Astrocyte (in vitro differentiated cells and primary cell): ENCODE measurements at regions not wholly inside any gene's neighbourhood (a gene's known extent, or its start where the extent isn't known, plus 50 kb on each side); places are given as distances from the start of the nearest gene placed in this dataset.

ENCODE experiments used
- CTCF ChIP-seq: IDR thresholded peaks from 2 replicates; pipeline ENCODE4 v1.5.1; 2011; ENCODE audit warnings: low read depth, mild to moderate bottlenecking, inconsistent platforms, low read length, moderate library complexity; ENCODE audit not compliant: insufficient read depth
- EZH2 ChIP-seq: IDR thresholded peaks from 2 replicates; pipeline ENCODE4 v1.6.1; 2012; ENCODE audit warnings: mild to moderate bottlenecking, low read length, inconsistent platforms; ENCODE audit not compliant: insufficient read depth

- TF ChIP-seq EZH2 (no peak), CTCF (no peak)
These were observed 109.2 kb upstream of the ROBO2 start for GRCh38 chr3:76930712-76931111.
